CD14-positive monocyte (primary cell): ENCODE measurements at regions not wholly inside any gene's neighbourhood (a gene's known extent, or its start where the extent isn't known, plus 50 kb on each side); places are given as distances from the start of the nearest gene placed in this dataset.

ENCODE experiments used
- DNase-seq, 3 donors: peaks; one replicate each; pipeline ENCODE4 v3.0.0-alpha.2; 2011 to 2022
- H2AFZ ChIP-seq: 2 replicates; pipeline ENCODE4 v1.6.0; 2012; ENCODE audit warnings: mild to moderate bottlenecking, low read depth, low read length, inconsistent platforms; ENCODE audit not compliant: insufficient read depth, poor library complexity, severe bottlenecking
- H3K27ac ChIP-seq, 2 donors: 1 replicate in 1 of 2; 2 replicates in 1 of 2; pipeline ENCODE4 v1.5.1; 2012 to 2013; ENCODE audit warnings: low read length in 2 of 2, control low read depth in 1 of 2, inconsistent platforms in 1 of 2, low read depth in 1 of 2, mild to moderate bottlenecking in 1 of 2
- H3K27me3 ChIP-seq, 2 donors: one replicate each; pipeline versions ENCODE4 v1.6.0 to v1.6.1; 2011 to 2013; ENCODE audit warnings: low read length in 2 of 2; ENCODE audit not compliant: control insufficient read depth in 2 of 2, insufficient read depth in 2 of 2
- H3K36me3 ChIP-seq, 2 donors: replicated peaks in 1 of 2; 1 replicate in 1 of 2; 2 replicates in 1 of 2; pipeline versions ENCODE4 v1.5.1 to v1.6.1; 2012 to 2013; ENCODE audit warnings: low read length in 2 of 2, control low read depth in 1 of 2, inconsistent platforms in 1 of 2, mild to moderate bottlenecking in 1 of 2; ENCODE audit not compliant: insufficient read depth in 2 of 2, control insufficient read depth in 1 of 2
- H3K4me1 ChIP-seq, 2 donors: 1 replicate in 1 of 2; 2 replicates in 1 of 2; pipeline versions ENCODE4 v1.5.1 to v1.6.1; 2012 to 2013; ENCODE audit warnings: low read length in 2 of 2, control low read depth in 1 of 2, inconsistent platforms in 1 of 2, mild to moderate bottlenecking in 1 of 2, moderate library complexity in 1 of 2; ENCODE audit not compliant: insufficient read depth in 2 of 2, control insufficient read depth in 1 of 2
- H3K4me2 ChIP-seq: replicated peaks from 2 replicates; pipeline ENCODE3; 2012; ENCODE audit warnings: low read length, moderate library complexity, mild to moderate bottlenecking; ENCODE audit not compliant: poor library complexity, severe bottlenecking; ENCODE audit errors: extremely low read depth
- H3K4me3 ChIP-seq, 3 experiments: fragments of 200-600 bp in 1 of 3; sonication (generic) in 1 of 3; replicated peaks in 1 of 3; 1 replicate in 2 of 3; 2 replicates in 1 of 3; pipeline ENCODE4 v1.5.1; 2011 to 2013; ENCODE audit warnings: low read length in 3 of 3, mild to moderate bottlenecking in 3 of 3, control low read depth in 2 of 3, low read depth in 2 of 3, inconsistent platforms in 1 of 3, moderate library complexity in 1 of 3
- H3K79me2 ChIP-seq: 2 replicates; pipeline ENCODE4 v1.6.0; 2012; ENCODE audit warnings: mild to moderate bottlenecking, control low read depth, inconsistent platforms, low read length, moderate library complexity; ENCODE audit not compliant: insufficient read depth
- H3K9ac ChIP-seq: 2 replicates; pipeline ENCODE4 v1.6.0; 2017; ENCODE audit warnings: low read length, mild to moderate bottlenecking; ENCODE audit not compliant: insufficient read depth, poor library complexity, severe bottlenecking
- H3K9me3 ChIP-seq, 2 donors: replicated peaks in 1 of 2; 1 replicate in 1 of 2; 2 replicates in 1 of 2; pipeline versions ENCODE4 v1.5.1 to v1.6.1; 2012 to 2013; ENCODE audit warnings: low read length in 2 of 2, control low read depth in 1 of 2; ENCODE audit not compliant: control insufficient read depth in 1 of 2, insufficient read depth in 1 of 2
- H4K20me1 ChIP-seq: 2 replicates; pipeline ENCODE4 v1.6.0; 2012; ENCODE audit warnings: mild to moderate bottlenecking, low read length, control low read depth, moderate library complexity; ENCODE audit not compliant: insufficient read depth
- H3K27ac Mint-ChIP-seq, 7 donors: one replicate each; pipeline ENCODE4 v1.8.0; 2020; ENCODE audit warnings: mild to moderate bottlenecking in 7 of 7, mixed read lengths in 7 of 7, moderate library complexity in 6 of 7, inconsistent platforms in 2 of 7
- H3K27me3 Mint-ChIP-seq, 3 donors: one replicate each; pipeline ENCODE4 v1.8.0; 2021 to 2022; ENCODE audit warnings: low read depth in 3 of 3, mild to moderate bottlenecking in 3 of 3, mixed read lengths in 3 of 3, moderate library complexity in 3 of 3, inconsistent platforms in 1 of 3
- H3K36me3 Mint-ChIP-seq, 2 donors: one replicate each; pipeline ENCODE4 v1.8.0; 2020; ENCODE audit warnings: mixed read lengths in 2 of 2, inconsistent platforms in 1 of 2, mild to moderate bottlenecking in 1 of 2
- H3K4me1 Mint-ChIP-seq: one replicate; pipeline ENCODE4 v1.8.0; 2020; ENCODE audit warnings: mild to moderate bottlenecking, mixed read lengths
- H3K4me3 Mint-ChIP-seq, 2 donors: one replicate each; pipeline ENCODE4 v1.8.0; 2020; ENCODE audit warnings: mild to moderate bottlenecking in 2 of 2, mixed read lengths in 2 of 2, moderate library complexity in 1 of 2
- H3K9me3 Mint-ChIP-seq, 7 donors: one replicate each; pipeline ENCODE4 v1.8.0; 2020 to 2022; ENCODE audit warnings: mixed read lengths in 7 of 7, mild to moderate bottlenecking in 6 of 7, moderate library complexity in 6 of 7, inconsistent platforms in 2 of 7
- CTCF ChIP-seq: fragments of 200-600 bp; IDR thresholded peaks from one replicate; pipeline ENCODE4 v1.8.0; 2022; ENCODE audit warnings: antibody characterized with exemption, mild to moderate bottlenecking
- WGBS: methylation state at CpG from one replicate; pipeline ENCODE4 v1.1.5; 2013; ENCODE audit warnings: missing lambda C conversion rate; ENCODE audit not compliant: insufficient coverage; 5-methylcytosine and 5-hydroxymethylcytosine counted together
- intact Hi-C, 2 donors: fragments of 100-400 bp; cut with micrococcal nuclease; formaldehyde crosslinking; loops; one replicate each; pipeline versions ENCODE4 v1.15.0 to v1.15.1; 2023

GRCh38 chr6:98514073-98514720 lies 320.2 kb upstream of the POU3F2 start:
- no peak overlapping the region for H3K4me2 ChIP-seq
- no peaks in the 10 kb centered on the region for H3K4me1 ChIP-seq
- Mint-ChIP-seq H3K27ac (no peak overlapping the region), H3K4me1 (no peaks in the 10 kb centered on the region), H3K9me3 (no peaks in the 10 kb centered on the region), H3K4me3 (no peak overlapping the region), H3K27me3 (no peaks in the 10 kb centered on the region), H3K36me3 (no peaks in the 10 kb centered on the region)
- no CpG with 5 or more reads among the region's 2 CpGs for WGBS
- H3K4me3 ChIP-seq: no peak overlapping the region
- intact Hi-C loops: no loop called here
- no peak overlapping the region for H3K27ac ChIP-seq
- H3K9ac ChIP-seq: no peak overlapping the region
- no peaks in the 10 kb centered on the region for H3K27me3 ChIP-seq
- no peaks in the 10 kb centered on the region for H3K36me3 ChIP-seq
- H3K79me2 ChIP-seq: no peaks in the 10 kb centered on the region
- H3K9me3 ChIP-seq: no peaks in the 10 kb centered on the region
- DNase-seq: no peak
- TF ChIP-seq CTCF: no peak
- no peaks in the 10 kb centered on the region for H4K20me1 ChIP-seq
- no peak overlapping the region for H2AFZ ChIP-seq

- H3K9ac ChIP-seq: no peak overlapping the region
- Mint-ChIP-seq H3K4me3 (no peak overlapping the region), H3K27ac (no peak overlapping the region), H3K4me1 (no peaks in the 10 kb centered on the region), H3K27me3 (no peaks in the 10 kb centered on the region), H3K9me3 (no peaks in the 10 kb centered on the region), H3K36me3 (no peaks in the 10 kb centered on the region)
- no peaks in the 10 kb centered on the region for H3K9me3 ChIP-seq
- no peaks in the 10 kb centered on the region for H4K20me1 ChIP-seq
- intact Hi-C loops: no loop called here
- H3K27me3 ChIP-seq: no peaks in the 10 kb centered on the region
- no peak overlapping the region for H3K27ac ChIP-seq
- WGBS: no CpG with 5 or more reads among the region's 1 CpG
- H3K4me3 ChIP-seq: no peak overlapping the region
- H3K4me1 ChIP-seq: no peaks in the 10 kb centered on the region
- DNase-seq: no peak
- H3K79me2 ChIP-seq: no peaks in the 10 kb centered on the region
- no peaks in the 10 kb centered on the region for H3K36me3 ChIP-seq
- no peak for TF ChIP-seq CTCF
- H2AFZ ChIP-seq: no peak overlapping the region
- no peak overlapping the region for H3K4me2 ChIP-seq
These were observed 319.6 kb upstream of the POU3F2 start for GRCh38 chr6:98514796-98515195.
